ENCODE measurements at regions not wholly inside any gene's neighbourhood (a gene's known extent, or its start where the extent isn't known, plus 50 kb on each side); places are given as distances from the start of the nearest gene placed in this dataset.

DNA sequence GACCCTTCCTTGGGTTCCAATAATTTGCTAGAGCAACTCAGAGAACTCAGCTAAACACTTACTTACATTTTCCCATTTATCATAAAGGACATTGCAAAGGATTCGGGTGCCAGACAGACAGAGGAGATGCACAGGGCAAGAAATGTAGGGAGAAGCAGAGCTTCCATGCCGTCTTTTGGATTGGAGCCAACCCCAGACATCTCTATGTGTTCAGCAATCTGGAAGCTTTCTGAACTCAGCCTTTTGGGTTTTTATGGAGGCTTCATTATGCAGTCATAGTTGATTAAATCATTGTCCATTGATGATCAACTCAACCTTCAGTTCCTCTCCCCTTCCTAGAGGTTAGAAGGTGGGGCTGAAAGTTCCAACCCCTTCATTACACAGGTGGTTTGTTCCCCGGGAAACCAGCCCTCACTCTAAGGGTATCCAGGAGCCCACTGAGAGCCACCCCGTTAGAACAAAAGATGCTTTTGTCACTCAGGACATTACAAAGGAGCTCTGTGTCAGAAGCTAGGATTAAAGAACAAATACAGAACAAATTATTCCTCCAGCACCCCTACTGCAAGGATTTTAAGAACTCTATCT is 211.9 kb upstream of the VSTM2A start:
- TF ChIP-seq, protein P1, sequence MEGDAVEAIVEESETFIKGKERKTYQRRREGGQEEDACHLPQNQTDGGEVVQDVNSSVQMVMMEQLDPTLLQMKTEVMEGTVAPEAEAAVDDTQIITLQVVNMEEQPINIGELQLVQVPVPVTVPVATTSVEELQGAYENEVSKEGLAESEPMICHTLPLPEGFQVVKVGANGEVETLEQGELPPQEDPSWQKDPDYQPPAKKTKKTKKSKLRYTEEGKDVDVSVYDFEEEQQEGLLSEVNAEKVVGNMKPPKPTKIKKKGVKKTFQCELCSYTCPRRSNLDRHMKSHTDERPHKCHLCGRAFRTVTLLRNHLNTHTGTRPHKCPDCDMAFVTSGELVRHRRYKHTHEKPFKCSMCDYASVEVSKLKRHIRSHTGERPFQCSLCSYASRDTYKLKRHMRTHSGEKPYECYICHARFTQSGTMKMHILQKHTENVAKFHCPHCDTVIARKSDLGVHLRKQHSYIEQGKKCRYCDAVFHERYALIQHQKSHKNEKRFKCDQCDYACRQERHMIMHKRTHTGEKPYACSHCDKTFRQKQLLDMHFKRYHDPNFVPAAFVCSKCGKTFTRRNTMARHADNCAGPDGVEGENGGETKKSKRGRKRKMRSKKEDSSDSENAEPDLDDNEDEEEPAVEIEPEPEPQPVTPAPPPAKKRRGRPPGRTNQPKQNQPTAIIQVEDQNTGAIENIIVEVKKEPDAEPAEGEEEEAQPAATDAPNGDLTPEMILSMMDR (IDR thresholded peaks at IDR 0.05; ENCODE audit: low read depth, low read length) = no peak
- no peak for TF ChIP-seq EZH2phosphoT487 (IDR thresholded peaks at IDR 0.05; ENCODE audit: low read depth)

Measured in OCI-LY3 (cell line).